Transverse colon (tissue), 4 donors: ENCODE measurements at regions not wholly inside any gene's neighbourhood (a gene's known extent, or its start where the extent isn't known, plus 50 kb on each side); places are given as distances from the start of the nearest gene placed in this dataset.
"Not testable (repeated sequence)": the region's sequence is repeated elsewhere in the genome, so short reads cannot be mapped to it uniquely, and the experiment has no call there.

ENCODE experiments used
- DNase-seq: peaks from one replicate; pipeline ENCODE4 v3.0.0-alpha.2; 2019
- H3K27ac ChIP-seq, 4 donors: fragments of 200-600 bp; sonication (generic); 2 replicates each; pipeline ENCODE4 v1.5.1; 2016 to 2018; ENCODE audit warnings: inconsistent platforms in 4 of 4
- H3K27me3 ChIP-seq: fragments of 200-600 bp; sonication (generic); 2 replicates; pipeline ENCODE4 v1.5.1; 2017; ENCODE audit warnings: inconsistent platforms
- H3K36me3 ChIP-seq, 4 donors: fragments of 200-600 bp; sonication (generic); 2 replicates each; pipeline ENCODE4 v1.5.1; 2017 to 2019; ENCODE audit warnings: inconsistent platforms in 4 of 4
- H3K4me1 ChIP-seq, 4 donors: fragments of 200-600 bp; sonication (generic); 2 replicates each; pipeline ENCODE4 v1.5.1; 2017 to 2020; ENCODE audit warnings: inconsistent platforms in 4 of 4
- H3K4me3 ChIP-seq, 4 donors: fragments of 200-600 bp; sonication (generic); 1 replicate in 1 of 4; 2 replicates in 3 of 4; pipeline versions ENCODE4 v1.5.1 to v1.6.1; 2017 to 2019; ENCODE audit warnings: inconsistent platforms in 4 of 4
- H3K9me3 ChIP-seq, 2 donors: fragments of 200-600 bp; sonication (generic); 2 replicates each; pipeline ENCODE4 v1.5.1; 2017 to 2019; ENCODE audit warnings: inconsistent platforms in 2 of 2
- EP300 ChIP-seq: sonication (generic); formaldehyde crosslinking; IDR thresholded peaks from one replicate; pipeline ENCODE4 v1.6.1; 2017; ENCODE audit warnings: antibody characterized with exemption, low read depth
- POLR2A ChIP-seq: fragments of 450-650 bp; IDR thresholded peaks from one replicate; pipeline ENCODE4 v1.6.1; 2016; ENCODE audit warnings: antibody characterized with exemption, mild to moderate bottlenecking, moderate library complexity
- POLR2AphosphoS5 ChIP-seq, 3 donors: sonication (generic); formaldehyde crosslinking; IDR thresholded peaks; one replicate each; pipeline ENCODE4 v1.6.1; 2016; ENCODE audit warnings: antibody characterized with exemption in 3 of 3
- WGBS, 2 donors: methylation state at CpG; one replicate each; pipeline ENCODE4 v1.1.5; 2018; ENCODE audit warnings: low coverage in 1 of 2; 5-methylcytosine and 5-hydroxymethylcytosine counted together
- in situ Hi-C, 4 donors: fragments of 200-750 bp; cut with MboI; loops; one replicate each; pipeline versions ENCODE4 v1.15.0 to v1.15.1; 2017; ENCODE audit warnings: low sequenced_read_pairs in 3 of 4, low pct_ligation_motif_present in 1 of 4, low pct_unique_long_range_greater_than_20kb in 1 of 4
- intact Hi-C: fragments of 100-400 bp; cut with DNase I; formaldehyde crosslinking; loops from one replicate; pipeline ENCODE4 v1.15.1; 2023; ENCODE audit warnings: low total_unique reads
- TF ChIP-seq, protein P1 (sequence below), 5 experiments: fragments of 200-600 bp in 3 of 5; fragments of 450-650 bp in 2 of 5; sonication (generic) in 3 of 5; IDR thresholded peaks; 1 replicate in 2 of 5; 2 replicates in 3 of 5; pipeline ENCODE4 v1.5.1; 2016 to 2017; ENCODE audit warnings: antibody characterized with exemption in 5 of 5, inconsistent platforms in 3 of 5, mild to moderate bottlenecking in 2 of 5, moderate library complexity in 1 of 5

DNA sequence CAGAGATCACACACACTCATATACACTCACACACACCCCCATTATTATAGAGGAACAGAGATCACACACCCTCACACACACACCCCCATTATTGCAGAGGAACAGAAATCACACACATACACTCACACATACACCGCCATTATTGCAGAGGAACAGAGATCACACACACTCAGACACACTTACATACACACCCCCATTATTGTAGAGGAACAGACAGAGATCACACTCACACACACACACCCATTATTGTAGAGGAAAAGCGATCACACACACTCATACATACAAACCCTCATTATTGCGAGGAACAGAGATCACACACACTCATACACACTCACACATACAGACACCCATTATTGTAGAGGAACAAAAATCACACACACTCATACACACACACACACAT is 239.0 kb downstream of the BUB3 start:
- no peaks in the 10 kb centered on the region for H3K4me1 ChIP-seq
- no peak for DNase-seq
- H3K27me3 ChIP-seq: no peaks in the 10 kb centered on the region
- intact Hi-C loops (no loop called here), in situ Hi-C loops (no loop called here)
- no peak overlapping the region for H3K27ac ChIP-seq
- no peak overlapping the region for H3K4me3 ChIP-seq
- H3K9me3 ChIP-seq: no peaks in the 10 kb centered on the region
- 94 to 100% methylated on average over 3 of the region's 3 CpGs for WGBS, 2 donors
- H3K36me3 ChIP-seq: no peaks in the 10 kb centered on the region
- TF ChIP-seq POLR2A: no peak
- no peak for TF ChIP-seq POLR2AphosphoS5 (IDR thresholded peaks at IDR 0.05)
- no peak for TF ChIP-seq EP300
- TF ChIP-seq, protein P1, sequence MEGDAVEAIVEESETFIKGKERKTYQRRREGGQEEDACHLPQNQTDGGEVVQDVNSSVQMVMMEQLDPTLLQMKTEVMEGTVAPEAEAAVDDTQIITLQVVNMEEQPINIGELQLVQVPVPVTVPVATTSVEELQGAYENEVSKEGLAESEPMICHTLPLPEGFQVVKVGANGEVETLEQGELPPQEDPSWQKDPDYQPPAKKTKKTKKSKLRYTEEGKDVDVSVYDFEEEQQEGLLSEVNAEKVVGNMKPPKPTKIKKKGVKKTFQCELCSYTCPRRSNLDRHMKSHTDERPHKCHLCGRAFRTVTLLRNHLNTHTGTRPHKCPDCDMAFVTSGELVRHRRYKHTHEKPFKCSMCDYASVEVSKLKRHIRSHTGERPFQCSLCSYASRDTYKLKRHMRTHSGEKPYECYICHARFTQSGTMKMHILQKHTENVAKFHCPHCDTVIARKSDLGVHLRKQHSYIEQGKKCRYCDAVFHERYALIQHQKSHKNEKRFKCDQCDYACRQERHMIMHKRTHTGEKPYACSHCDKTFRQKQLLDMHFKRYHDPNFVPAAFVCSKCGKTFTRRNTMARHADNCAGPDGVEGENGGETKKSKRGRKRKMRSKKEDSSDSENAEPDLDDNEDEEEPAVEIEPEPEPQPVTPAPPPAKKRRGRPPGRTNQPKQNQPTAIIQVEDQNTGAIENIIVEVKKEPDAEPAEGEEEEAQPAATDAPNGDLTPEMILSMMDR (IDR thresholded peaks at IDR 0.05): no peak

DNA sequence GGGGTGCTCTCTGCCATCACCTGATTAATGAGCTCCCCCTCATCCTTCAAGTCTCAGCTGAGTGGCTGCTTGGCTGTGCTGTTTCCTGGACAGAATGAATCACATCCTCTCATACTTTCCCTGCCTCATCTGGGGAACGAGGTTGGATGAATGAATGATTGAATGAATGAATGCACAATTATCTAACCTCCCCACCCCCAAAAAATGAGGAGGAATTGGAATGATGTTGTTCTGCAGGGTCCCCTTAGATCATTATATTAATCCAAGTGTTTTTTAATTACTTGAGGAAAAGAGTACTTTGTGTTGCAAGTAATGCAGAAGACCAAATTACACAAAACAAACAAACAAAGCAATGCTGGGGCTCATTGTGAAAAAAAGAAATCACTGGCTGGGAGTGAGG is 240.2 kb downstream of the BUB3 start:
- TF ChIP-seq POLR2AphosphoS5 (IDR thresholded peaks at IDR 0.05) (no peak), EP300 (no peak)
- WGBS, 2 donors: 54 to 60% methylated on average over 1 of the region's 1 CpG
- Histone ChIP-seq H3K36me3 (no peaks in the 10 kb centered on the region), H3K27me3 (no peaks in the 10 kb centered on the region), H3K27ac (no peak overlapping the region), H3K4me1 (no peaks in the 10 kb centered on the region), H3K9me3 (no peaks in the 10 kb centered on the region), H3K4me3 (no peak overlapping the region)
- in situ Hi-C loops: no loop called here
- DNase-seq: no peak
- intact Hi-C loops: no loop called here

DNA sequence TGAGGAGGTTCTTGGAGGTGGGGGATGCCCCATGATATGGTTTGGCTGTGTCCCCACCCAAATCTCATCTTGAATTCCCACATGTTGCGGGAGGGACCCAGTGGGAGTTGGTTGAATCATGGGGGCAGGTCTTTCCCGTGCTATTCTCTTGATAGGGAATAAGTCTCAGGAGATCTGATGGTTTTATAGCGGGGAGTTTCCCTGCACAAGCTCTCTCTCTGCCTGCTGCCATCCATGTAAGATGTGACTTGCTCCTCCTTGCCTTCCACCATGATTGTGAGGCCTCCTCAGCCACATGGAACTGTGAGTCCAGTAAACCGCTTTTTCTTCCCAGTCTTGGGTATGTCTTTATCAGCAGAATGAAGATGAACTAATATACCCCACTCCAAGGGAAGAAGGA is 241.0 kb downstream of the BUB3 start:
- in situ Hi-C loops, H3K4me3 ChIP-seq, H3K9me3 ChIP-seq, H3K27ac ChIP-seq, H3K36me3 ChIP-seq, intact Hi-C loops, H3K27me3 ChIP-seq, DNase-seq, H3K4me1 ChIP-seq: not testable (repeated sequence)
- 91 to 100% methylated on average over 1 to 4 of the region's 4 CpGs for WGBS, 2 donors

DNA sequence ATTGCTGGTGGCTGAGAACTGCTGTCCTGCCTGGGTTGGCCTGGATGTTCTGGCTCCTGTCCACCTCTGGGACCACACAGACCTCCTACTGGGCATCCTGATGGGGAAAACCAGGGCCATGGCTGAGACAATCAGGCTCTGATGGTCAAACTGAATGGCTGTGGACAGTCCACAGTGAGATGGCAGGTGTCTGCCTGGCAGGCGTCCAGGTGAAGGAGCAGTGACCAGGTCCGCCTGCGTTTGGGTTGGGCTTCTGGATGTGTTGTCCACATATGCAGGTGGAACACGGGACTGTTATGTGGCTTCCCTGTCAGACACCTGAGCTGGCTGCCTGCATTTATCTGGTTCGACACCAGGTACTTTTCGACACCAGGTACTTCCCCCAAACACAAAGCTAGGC is 241.7 kb downstream of the BUB3 start:
- Histone ChIP-seq H3K4me1 (no peaks in the 10 kb centered on the region), H3K27me3 (no peaks in the 10 kb centered on the region), H3K9me3 (no peaks in the 10 kb centered on the region), H3K4me3 (no peak overlapping the region), H3K36me3 (no peaks in the 10 kb centered on the region), H3K27ac (no peak overlapping the region)
- TF ChIP-seq, protein P1 (IDR thresholded peaks at IDR 0.05): no peak
- TF ChIP-seq POLR2A (no peak), POLR2AphosphoS5 (IDR thresholded peaks at IDR 0.05) (no peak)
- DNase-seq: no peak
- in situ Hi-C loops: no loop called here
- intact Hi-C loops: no loop called here
- WGBS, 2 donors: 79 to 87% methylated on average over 4 to 6 of the region's 6 CpGs

DNA sequence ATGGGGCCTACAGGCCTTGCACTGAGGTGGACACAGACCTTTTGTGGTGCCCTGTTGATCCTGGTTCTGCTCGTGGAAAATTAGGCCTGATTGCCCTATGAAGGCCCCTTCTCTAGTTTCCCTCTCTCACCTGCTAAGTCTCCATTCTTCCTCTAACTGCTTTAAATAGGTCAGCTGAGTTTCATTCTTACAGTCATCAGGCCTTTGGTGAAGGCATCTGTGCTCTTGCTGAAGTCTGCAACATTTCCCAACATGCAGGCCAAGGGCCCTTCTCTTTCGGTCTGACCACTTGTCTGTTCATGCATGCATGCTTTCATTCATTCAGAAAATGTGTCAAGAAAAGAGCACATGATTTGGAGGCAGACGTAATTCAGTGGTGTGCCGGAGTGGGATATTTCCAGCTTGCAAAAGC is 244.0 kb downstream of the BUB3 start:
- intact Hi-C loops: no loop called here
- no peak overlapping the region for H3K4me3 ChIP-seq
- peak overlapping the region in 1 of 4 donors; percentile 55 for H3K27ac ChIP-seq
- DNase-seq: peak; percentile 18
- TF ChIP-seq EP300: no peak
- no peak for TF ChIP-seq POLR2A
- TF ChIP-seq POLR2AphosphoS5 (IDR thresholded peaks at IDR 0.05): no peak
- TF ChIP-seq, protein P1 (IDR thresholded peaks at IDR 0.05): no peak
- in situ Hi-C loops: no loop called here
- H3K27me3 ChIP-seq: no peaks in the 10 kb centered on the region
- H3K9me3 ChIP-seq: no peaks in the 10 kb centered on the region
- H3K36me3 ChIP-seq: no peaks in the 10 kb centered on the region
- H3K4me1 ChIP-seq: no peaks in the 10 kb centered on the region
- WGBS, 2 donors: 53 to 100% methylated on average over 2 to 4 of the region's 4 CpGs
